WTC11 (cell line): ENCODE measurements at regions not wholly inside any gene's neighbourhood (a gene's known extent, or its start where the extent isn't known, plus 50 kb on each side); places are given as distances from the start of the nearest gene placed in this dataset.

ENCODE experiments used
- ATAC-seq: fragments of 200-7000 bp; cut with Tn5 transposase; 2 replicates; pipeline ENCODE4 v1.10.0; 2021; ENCODE audit warnings: mild to moderate bottlenecking, moderate library complexity
- CTCF ChIA-PET: fragments of 300-600 bp; sonication (Branson Sonifier 250); formaldehyde crosslinking; loops from one replicate; lab custom pipeline; 2021; ENCODE audit warnings: antibody characterized with exemption; lab: Charles Lee
- POLR2A ChIA-PET: fragments of 350-600 bp; sonication (Branson Sonifier 250); formaldehyde crosslinking; loops from one replicate; lab custom pipeline; 2021; ENCODE audit warnings: antibody characterized with exemption; lab: Charles Lee
- DNase-seq: peaks from one replicate; pipeline ENCODE4 v3.0.0; 2021; ENCODE audit warnings: low spot score
- H3K27ac Mint-ChIP-seq: 2 replicates; pipeline ENCODE4 v1.8.0; 2021; ENCODE audit warnings: mixed read lengths
- H3K27me3 Mint-ChIP-seq: 2 replicates; pipeline ENCODE4 v1.8.0; 2021; ENCODE audit warnings: low read depth, mild to moderate bottlenecking, moderate library complexity, mixed read lengths
- H3K36me3 Mint-ChIP-seq: 2 replicates; pipeline ENCODE4 v1.8.0; 2021; ENCODE audit warnings: mixed read lengths
- H3K4me1 Mint-ChIP-seq: 2 replicates; pipeline ENCODE4 v1.8.0; 2022; ENCODE audit warnings: mixed read lengths
- H3K4me3 Mint-ChIP-seq: 2 replicates; pipeline ENCODE4 v1.8.0; 2021; ENCODE audit warnings: mild to moderate bottlenecking, moderate library complexity, mixed read lengths
- H3K9me3 Mint-ChIP-seq: 2 replicates; pipeline ENCODE4 v1.8.0; 2021; ENCODE audit warnings: mixed read lengths
- CBFB ChIP-seq: sonication (generic); formaldehyde crosslinking; IDR thresholded peaks from 2 replicates; pipeline ENCODE4 v1.8.1; 2022; ENCODE audit warnings: mild to moderate bottlenecking, low read depth, missing genetic modification reagents
- ELF4 ChIP-seq: sonication (generic); formaldehyde crosslinking; IDR thresholded peaks from 2 replicates; pipeline ENCODE4 v1.8.1; 2022; ENCODE audit warnings: low read depth, mild to moderate bottlenecking, moderate library complexity, missing genetic modification reagents
- ESRRA ChIP-seq: sonication (generic); formaldehyde crosslinking; IDR thresholded peaks from 2 replicates; pipeline ENCODE4 v1.8.1; 2022; ENCODE audit warnings: mild to moderate bottlenecking, missing genetic modification reagents, borderline replicate concordance
- FOXK1 ChIP-seq: sonication (generic); formaldehyde crosslinking; IDR thresholded peaks from 2 replicates; pipeline ENCODE4 v1.8.0; 2022; ENCODE audit warnings: mild to moderate bottlenecking, moderate library complexity, missing genetic modification reagents
- GABPB1 ChIP-seq: sonication (generic); formaldehyde crosslinking; IDR thresholded peaks from 2 replicates; pipeline ENCODE4 v1.8.1; 2023; ENCODE audit warnings: mild to moderate bottlenecking, missing genetic modification reagents
- JAZF1 ChIP-seq: fragments of 250-450 bp; sonication (Bioruptor Pico); IDR thresholded peaks from 2 replicates; pipeline ENCODE4 v1.9.0; 2021; ENCODE audit warnings: moderate library complexity, mild to moderate bottlenecking, inconsistent platforms
- KAT7 ChIP-seq: sonication (generic); formaldehyde crosslinking; IDR thresholded peaks from 2 replicates; pipeline ENCODE4 v1.8.1; 2023; ENCODE audit warnings: missing genetic modification reagents, mild to moderate bottlenecking, borderline replicate concordance
- NFYB ChIP-seq: sonication (generic); formaldehyde crosslinking; conservative IDR thresholded peaks from 2 replicates; pipeline ENCODE4 v1.8.0; 2022; ENCODE audit warnings: low read depth, missing genetic modification reagents
- NR2C2 ChIP-seq: sonication (generic); formaldehyde crosslinking; IDR thresholded peaks from 2 replicates; pipeline ENCODE4 v1.8.0; 2022; ENCODE audit warnings: mild to moderate bottlenecking, missing genetic modification reagents
- NR3C1 ChIP-seq: sonication (generic); formaldehyde crosslinking; conservative IDR thresholded peaks from 2 replicates; pipeline ENCODE4 v1.8.1; 2023; ENCODE audit warnings: low read depth, mild to moderate bottlenecking, missing genetic modification reagents
- OVOL2 ChIP-seq: fragments of 250-450 bp; sonication (Bioruptor Pico); IDR thresholded peaks from 2 replicates; pipeline ENCODE4 v1.9.0; 2021; ENCODE audit warnings: mild to moderate bottlenecking, borderline replicate concordance
- RELA ChIP-seq: sonication (generic); formaldehyde crosslinking; IDR thresholded peaks from 2 replicates; pipeline ENCODE4 v1.8.1; 2022; ENCODE audit warnings: missing genetic modification reagents, mild to moderate bottlenecking, borderline replicate concordance
- SMAD4 ChIP-seq: sonication (generic); formaldehyde crosslinking; IDR thresholded peaks from 2 replicates; pipeline ENCODE4 v1.8.0; 2022; ENCODE audit warnings: mild to moderate bottlenecking, missing genetic modification reagents
- SOX15 ChIP-seq: fragments of 250-450 bp; sonication (Bioruptor Pico); IDR thresholded peaks from 2 replicates; pipeline ENCODE4 v1.9.0; 2021; ENCODE audit warnings: mild to moderate bottlenecking
- SP1 ChIP-seq: sonication (generic); formaldehyde crosslinking; conservative IDR thresholded peaks from 2 replicates; pipeline ENCODE4 v1.8.1; 2022; ENCODE audit warnings: missing genetic modification reagents
- ZNF121 ChIP-seq: sonication (generic); formaldehyde crosslinking; IDR thresholded peaks from 2 replicates; pipeline ENCODE4 v1.8.0; 2023; ENCODE audit warnings: missing genetic modification reagents
- ZNF263 ChIP-seq: sonication (generic); formaldehyde crosslinking; IDR thresholded peaks from 2 replicates; pipeline ENCODE4 v1.8.1; 2022; ENCODE audit warnings: low read depth, mild to moderate bottlenecking, moderate library complexity, missing genetic modification reagents
- ZNF396 ChIP-seq: fragments of 250-450 bp; sonication (Bioruptor Pico); IDR thresholded peaks from 2 replicates; pipeline ENCODE4 v1.8.0; 2021; ENCODE audit warnings: mild to moderate bottlenecking, moderate library complexity, borderline replicate concordance
- TF ChIP-seq, protein P1 (sequence below): sonication (generic); formaldehyde crosslinking; IDR thresholded peaks from 2 replicates; pipeline ENCODE4 v1.8.1; 2022; ENCODE audit warnings: mild to moderate bottlenecking, moderate library complexity, missing genetic modification reagents
- TF ChIP-seq, protein P2 (sequence below): sonication (generic); formaldehyde crosslinking; IDR thresholded peaks from 2 replicates; pipeline ENCODE4 v1.8.1; 2023; ENCODE audit warnings: mild to moderate bottlenecking, moderate library complexity, missing genetic modification reagents
- TF ChIP-seq, protein P3 (sequence below): sonication (generic); formaldehyde crosslinking; conservative IDR thresholded peaks from 2 replicates; pipeline ENCODE4 v1.8.1; 2022; ENCODE audit warnings: mild to moderate bottlenecking, missing genetic modification reagents
- TF ChIP-seq, protein P4 (sequence below): sonication (generic); formaldehyde crosslinking; IDR thresholded peaks from 2 replicates; pipeline ENCODE4 v1.8.0; 2022; ENCODE audit warnings: mild to moderate bottlenecking, missing genetic modification reagents
- TF ChIP-seq, protein P5 (sequence below): sonication (generic); formaldehyde crosslinking; IDR thresholded peaks from 2 replicates; pipeline ENCODE4 v1.8.0; 2023; ENCODE audit warnings: missing genetic modification reagents, mild to moderate bottlenecking, borderline replicate concordance

DNA sequence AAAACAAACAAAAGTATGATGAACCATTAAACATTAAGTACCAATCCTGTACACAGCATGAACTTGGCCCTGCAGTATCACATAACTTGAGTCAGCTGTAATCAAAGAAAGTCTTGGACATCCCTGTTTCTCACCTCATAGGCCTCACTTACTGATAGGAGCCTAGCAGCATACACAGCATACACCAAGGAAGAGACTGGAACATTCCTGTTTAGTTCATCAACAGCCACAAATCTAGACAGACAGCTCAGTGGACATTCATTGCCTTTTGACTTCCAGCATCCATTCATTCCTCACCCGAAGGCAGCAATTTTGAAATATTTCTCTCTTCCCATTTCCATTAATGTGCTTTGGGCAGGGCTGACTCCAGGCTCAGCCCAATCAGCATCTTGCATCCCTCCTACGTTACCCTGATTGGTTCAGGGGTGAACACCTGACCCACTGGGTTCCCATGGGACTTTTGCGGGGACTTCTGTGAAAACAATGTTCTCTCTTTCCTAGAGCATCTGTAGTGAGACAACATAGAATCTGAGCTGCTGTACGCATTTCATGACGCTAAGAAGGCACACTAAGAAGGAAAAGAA is 336.7 kb upstream of the ZFHX3 start:
- H3K4me1 Mint-ChIP-seq = peaks cover 10% of the 10 kb centered on the region
- POLR2A ChIA-PET = no interaction called here
- H3K27ac Mint-ChIP-seq = no peak overlapping the region
- no peaks in the 10 kb centered on the region; the same call in 1 of the 2 replicates for H3K27me3 Mint-ChIP-seq
- ATAC-seq = no peak
- H3K4me3 Mint-ChIP-seq = no peak overlapping the region
- H3K36me3 Mint-ChIP-seq = no peaks in the 10 kb centered on the region
- TF ChIP-seq JAZF1 (CRISPR knock-in tag) (no peak), NR2C2 (CRISPR knock-in tag) (no peak), GABPB1 (no peak), OVOL2 (CRISPR knock-in tag) (no peak), ZNF396 (no peak), SOX15 (CRISPR knock-in tag) (no peak), NR3C1 (no peak), ELF4 (CRISPR knock-in tag) (no peak), ESRRA (CRISPR knock-in tag) (no peak), SP1 (CRISPR knock-in tag) (no peak), RELA (CRISPR knock-in tag) (no peak), KAT7 (no peak)
- TF ChIP-seq, protein P1, sequence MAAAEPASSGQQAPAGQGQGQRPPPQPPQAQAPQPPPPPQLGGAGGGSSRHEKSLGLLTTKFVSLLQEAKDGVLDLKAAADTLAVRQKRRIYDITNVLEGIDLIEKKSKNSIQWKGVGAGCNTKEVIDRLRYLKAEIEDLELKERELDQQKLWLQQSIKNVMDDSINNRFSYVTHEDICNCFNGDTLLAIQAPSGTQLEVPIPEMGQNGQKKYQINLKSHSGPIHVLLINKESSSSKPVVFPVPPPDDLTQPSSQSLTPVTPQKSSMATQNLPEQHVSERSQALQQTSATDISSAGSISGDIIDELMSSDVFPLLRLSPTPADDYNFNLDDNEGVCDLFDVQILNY = no peak
- TF ChIP-seq, protein P2, sequence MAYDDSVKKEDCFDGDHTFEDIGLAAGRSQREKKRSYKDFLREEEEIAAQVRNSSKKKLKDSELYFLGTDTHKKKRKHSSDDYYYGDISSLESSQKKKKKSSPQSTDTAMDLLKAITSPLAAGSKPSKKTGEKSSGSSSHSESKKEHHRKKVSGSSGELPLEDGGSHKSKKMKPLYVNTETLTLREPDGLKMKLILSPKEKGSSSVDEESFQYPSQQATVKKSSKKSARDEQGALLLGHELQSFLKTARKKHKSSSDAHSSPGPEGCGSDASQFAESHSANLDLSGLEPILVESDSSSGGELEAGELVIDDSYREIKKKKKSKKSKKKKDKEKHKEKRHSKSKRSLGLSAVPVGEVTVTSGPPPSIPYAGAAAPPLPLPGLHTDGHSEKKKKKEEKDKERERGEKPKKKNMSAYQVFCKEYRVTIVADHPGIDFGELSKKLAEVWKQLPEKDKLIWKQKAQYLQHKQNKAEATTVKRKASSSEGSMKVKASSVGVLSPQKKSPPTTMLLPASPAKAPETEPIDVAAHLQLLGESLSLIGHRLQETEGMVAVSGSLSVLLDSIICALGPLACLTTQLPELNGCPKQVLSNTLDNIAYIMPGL = no peak
- TF ChIP-seq, protein P3, sequence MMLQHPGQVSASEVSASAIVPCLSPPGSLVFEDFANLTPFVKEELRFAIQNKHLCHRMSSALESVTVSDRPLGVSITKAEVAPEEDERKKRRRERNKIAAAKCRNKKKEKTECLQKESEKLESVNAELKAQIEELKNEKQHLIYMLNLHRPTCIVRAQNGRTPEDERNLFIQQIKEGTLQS (CRISPR knock-in tag) = no peak
- TF ChIP-seq, protein P4, sequence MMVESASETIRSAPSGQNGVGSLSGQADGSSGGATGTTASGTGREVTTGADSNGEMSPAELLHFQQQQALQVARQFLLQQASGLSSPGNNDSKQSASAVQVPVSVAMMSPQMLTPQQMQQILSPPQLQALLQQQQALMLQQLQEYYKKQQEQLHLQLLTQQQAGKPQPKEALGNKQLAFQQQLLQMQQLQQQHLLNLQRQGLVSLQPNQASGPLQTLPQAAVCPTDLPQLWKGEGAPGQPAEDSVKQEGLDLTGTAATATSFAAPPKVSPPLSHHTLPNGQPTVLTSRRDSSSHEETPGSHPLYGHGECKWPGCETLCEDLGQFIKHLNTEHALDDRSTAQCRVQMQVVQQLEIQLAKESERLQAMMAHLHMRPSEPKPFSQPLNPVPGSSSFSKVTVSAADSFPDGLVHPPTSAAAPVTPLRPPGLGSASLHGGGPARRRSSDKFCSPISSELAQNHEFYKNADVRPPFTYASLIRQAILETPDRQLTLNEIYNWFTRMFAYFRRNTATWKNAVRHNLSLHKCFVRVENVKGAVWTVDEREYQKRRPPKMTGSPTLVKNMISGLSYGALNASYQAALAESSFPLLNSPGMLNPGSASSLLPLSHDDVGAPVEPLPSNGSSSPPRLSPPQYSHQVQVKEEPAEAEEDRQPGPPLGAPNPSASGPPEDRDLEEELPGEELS (CRISPR knock-in tag) = no peak
- TF ChIP-seq, all 79 proteins: peak for 0
- DNase-seq = no peak
- no peaks in the 10 kb centered on the region for H3K9me3 Mint-ChIP-seq
- CTCF ChIA-PET = no interaction called here

DNA sequence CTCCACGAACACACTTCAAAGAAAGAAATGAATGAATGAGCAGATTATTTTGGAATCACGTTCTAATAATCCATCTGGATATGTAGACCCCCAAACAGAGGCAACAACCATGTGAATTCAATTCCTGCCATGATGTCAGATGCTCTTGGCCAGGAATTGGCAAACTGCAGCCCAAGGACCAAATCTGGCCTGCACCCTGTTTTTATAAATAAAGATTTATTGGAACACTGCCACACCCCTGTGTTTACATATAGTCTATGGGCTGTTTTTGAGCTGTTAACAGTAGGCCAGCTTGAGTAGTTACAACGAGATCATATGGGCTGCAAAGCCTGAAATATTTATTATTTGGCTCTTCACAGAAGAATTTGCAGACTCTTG is 336.0 kb upstream of the ZFHX3 start:
- ChIA-PET CTCF (interaction anchor here (0.5 to 0.9 kb wide), 2 partner anchors 16 to 651 kb away, joined by 3 to 4 read pairs; no protein-coding TSS in a partner anchor), POLR2A (no interaction called here)
- H3K27ac Mint-ChIP-seq = no peak overlapping the region
- TF ChIP-seq, protein P3 (CRISPR knock-in tag) = no peak
- TF ChIP-seq FOXK1 (CRISPR knock-in tag) = no peak
- TF ChIP-seq, protein P5, sequence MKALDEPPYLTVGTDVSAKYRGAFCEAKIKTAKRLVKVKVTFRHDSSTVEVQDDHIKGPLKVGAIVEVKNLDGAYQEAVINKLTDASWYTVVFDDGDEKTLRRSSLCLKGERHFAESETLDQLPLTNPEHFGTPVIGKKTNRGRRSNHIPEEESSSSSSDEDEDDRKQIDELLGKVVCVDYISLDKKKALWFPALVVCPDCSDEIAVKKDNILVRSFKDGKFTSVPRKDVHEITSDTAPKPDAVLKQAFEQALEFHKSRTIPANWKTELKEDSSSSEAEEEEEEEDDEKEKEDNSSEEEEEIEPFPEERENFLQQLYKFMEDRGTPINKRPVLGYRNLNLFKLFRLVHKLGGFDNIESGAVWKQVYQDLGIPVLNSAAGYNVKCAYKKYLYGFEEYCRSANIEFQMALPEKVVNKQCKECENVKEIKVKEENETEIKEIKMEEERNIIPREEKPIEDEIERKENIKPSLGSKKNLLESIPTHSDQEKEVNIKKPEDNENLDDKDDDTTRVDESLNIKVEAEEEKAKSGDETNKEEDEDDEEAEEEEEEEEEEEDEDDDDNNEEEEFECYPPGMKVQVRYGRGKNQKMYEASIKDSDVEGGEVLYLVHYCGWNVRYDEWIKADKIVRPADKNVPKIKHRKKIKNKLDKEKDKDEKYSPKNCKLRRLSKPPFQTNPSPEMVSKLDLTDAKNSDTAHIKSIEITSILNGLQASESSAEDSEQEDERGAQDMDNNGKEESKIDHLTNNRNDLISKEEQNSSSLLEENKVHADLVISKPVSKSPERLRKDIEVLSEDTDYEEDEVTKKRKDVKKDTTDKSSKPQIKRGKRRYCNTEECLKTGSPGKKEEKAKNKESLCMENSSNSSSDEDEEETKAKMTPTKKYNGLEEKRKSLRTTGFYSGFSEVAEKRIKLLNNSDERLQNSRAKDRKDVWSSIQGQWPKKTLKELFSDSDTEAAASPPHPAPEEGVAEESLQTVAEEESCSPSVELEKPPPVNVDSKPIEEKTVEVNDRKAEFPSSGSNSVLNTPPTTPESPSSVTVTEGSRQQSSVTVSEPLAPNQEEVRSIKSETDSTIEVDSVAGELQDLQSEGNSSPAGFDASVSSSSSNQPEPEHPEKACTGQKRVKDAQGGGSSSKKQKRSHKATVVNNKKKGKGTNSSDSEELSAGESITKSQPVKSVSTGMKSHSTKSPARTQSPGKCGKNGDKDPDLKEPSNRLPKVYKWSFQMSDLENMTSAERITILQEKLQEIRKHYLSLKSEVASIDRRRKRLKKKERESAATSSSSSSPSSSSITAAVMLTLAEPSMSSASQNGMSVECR (CRISPR knock-in tag) = no peak
- TF ChIP-seq CBFB (CRISPR knock-in tag) = no peak
- TF ChIP-seq JAZF1 (CRISPR knock-in tag) = no peak
- TF ChIP-seq RELA (CRISPR knock-in tag) = no peak
- no peak for TF ChIP-seq ZNF263
- TF ChIP-seq, protein P2 = no peak
- TF ChIP-seq NFYB (CRISPR knock-in tag) = no peak
- TF ChIP-seq SMAD4 = no peak
- TF ChIP-seq ZNF121 = no peak

More for the DNA sequence above, 336.0 kb upstream of the ZFHX3 start:
- H3K27me3 Mint-ChIP-seq = no peaks in the 10 kb centered on the region; the same call in 1 of the 2 replicates
- H3K4me3 Mint-ChIP-seq = no peak overlapping the region
- no peak for ATAC-seq
- H3K36me3 Mint-ChIP-seq = no peaks in the 10 kb centered on the region
- peaks cover 10% of the 10 kb centered on the region for H3K4me1 Mint-ChIP-seq
- H3K9me3 Mint-ChIP-seq = no peaks in the 10 kb centered on the region
- DNase-seq = no peak
